AG09319 (cell line): ENCODE measurements at regions not wholly inside any gene's neighbourhood (a gene's known extent, or its start where the extent isn't known, plus 50 kb on each side); places are given as distances from the start of the nearest gene placed in this dataset.
"Not testable (repeated sequence)": the region's sequence is repeated elsewhere in the genome, so short reads cannot be mapped to it uniquely, and the experiment has no call there.

ENCODE experiments used
- DNase-seq: peaks from one replicate; pipeline ENCODE4 v3.0.0-alpha.2; 2010; ENCODE audit warnings: low read depth; ENCODE audit errors: extremely low read depth
- TF ChIP-seq, protein P1 (sequence below): IDR thresholded peaks from 2 replicates; pipeline ENCODE4 v1.5.1; 2011; ENCODE audit warnings: low read depth, mild to moderate bottlenecking, inconsistent platforms, low read length, moderate library complexity

DNA sequence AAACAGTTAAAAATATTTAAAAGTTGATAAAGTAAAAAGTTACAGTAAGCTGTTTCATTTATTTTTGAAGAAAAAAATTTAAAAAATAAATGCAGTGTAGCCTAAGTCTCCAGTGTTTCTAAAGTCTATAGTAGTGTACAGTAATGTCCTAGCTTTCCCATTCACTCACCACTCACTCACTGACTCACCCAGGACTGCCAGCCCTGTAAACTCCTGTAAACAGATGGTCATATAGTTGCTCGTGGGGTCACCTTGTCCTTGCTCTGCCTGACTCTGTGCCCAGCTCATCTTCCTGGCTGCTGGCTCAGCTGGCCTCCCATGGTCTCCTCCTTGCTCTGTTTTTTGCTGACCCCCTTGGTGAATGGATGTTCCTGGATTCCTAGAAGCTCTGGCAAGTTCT, 180.3 kb downstream of the VAPA start:
- no peak for DNase-seq
- TF ChIP-seq, protein P1, sequence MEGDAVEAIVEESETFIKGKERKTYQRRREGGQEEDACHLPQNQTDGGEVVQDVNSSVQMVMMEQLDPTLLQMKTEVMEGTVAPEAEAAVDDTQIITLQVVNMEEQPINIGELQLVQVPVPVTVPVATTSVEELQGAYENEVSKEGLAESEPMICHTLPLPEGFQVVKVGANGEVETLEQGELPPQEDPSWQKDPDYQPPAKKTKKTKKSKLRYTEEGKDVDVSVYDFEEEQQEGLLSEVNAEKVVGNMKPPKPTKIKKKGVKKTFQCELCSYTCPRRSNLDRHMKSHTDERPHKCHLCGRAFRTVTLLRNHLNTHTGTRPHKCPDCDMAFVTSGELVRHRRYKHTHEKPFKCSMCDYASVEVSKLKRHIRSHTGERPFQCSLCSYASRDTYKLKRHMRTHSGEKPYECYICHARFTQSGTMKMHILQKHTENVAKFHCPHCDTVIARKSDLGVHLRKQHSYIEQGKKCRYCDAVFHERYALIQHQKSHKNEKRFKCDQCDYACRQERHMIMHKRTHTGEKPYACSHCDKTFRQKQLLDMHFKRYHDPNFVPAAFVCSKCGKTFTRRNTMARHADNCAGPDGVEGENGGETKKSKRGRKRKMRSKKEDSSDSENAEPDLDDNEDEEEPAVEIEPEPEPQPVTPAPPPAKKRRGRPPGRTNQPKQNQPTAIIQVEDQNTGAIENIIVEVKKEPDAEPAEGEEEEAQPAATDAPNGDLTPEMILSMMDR: no peak

DNA sequence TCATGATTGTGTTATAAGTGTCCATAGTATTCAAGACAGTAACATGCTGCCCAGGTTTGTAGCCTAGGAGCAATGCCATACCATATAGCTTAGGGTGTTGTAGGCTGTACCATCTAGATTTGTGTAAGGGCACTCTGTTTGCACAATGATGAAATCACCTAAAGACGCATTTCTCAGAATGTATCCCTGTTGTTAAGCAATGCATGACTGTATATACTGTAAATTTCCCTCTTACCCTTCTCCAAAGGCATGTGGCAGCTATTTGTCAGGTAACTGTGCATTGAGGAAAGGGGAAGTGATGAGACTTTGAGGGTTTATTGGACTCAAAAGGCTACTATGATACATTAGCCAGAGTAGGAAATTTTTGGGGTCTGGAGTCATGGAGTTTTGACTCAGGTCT, 180.8 kb downstream of the VAPA start:
- TF ChIP-seq, protein P1: no peak
- DNase-seq: no peak

DNA sequence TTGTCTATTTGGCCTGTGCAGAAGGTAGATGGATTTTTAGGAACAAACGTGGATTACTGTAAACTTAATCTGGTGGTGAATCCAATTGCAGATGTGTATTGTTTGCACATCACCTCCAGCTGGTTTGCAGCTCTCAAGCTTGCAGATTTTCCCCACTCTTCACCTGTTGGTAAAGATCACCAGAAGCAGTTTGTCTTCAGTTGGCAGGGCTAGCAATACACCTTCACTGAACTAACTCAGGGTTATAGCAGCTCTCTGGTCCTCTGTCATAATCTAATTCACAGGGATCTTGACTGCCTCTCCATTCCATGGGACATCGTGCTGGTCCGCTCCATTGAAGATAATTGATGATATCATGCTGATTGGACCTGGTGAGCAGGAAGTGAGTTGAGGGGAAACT, 181.5 kb downstream of the VAPA start:
- no peak for DNase-seq
- TF ChIP-seq, protein P1: no peak

DNA sequence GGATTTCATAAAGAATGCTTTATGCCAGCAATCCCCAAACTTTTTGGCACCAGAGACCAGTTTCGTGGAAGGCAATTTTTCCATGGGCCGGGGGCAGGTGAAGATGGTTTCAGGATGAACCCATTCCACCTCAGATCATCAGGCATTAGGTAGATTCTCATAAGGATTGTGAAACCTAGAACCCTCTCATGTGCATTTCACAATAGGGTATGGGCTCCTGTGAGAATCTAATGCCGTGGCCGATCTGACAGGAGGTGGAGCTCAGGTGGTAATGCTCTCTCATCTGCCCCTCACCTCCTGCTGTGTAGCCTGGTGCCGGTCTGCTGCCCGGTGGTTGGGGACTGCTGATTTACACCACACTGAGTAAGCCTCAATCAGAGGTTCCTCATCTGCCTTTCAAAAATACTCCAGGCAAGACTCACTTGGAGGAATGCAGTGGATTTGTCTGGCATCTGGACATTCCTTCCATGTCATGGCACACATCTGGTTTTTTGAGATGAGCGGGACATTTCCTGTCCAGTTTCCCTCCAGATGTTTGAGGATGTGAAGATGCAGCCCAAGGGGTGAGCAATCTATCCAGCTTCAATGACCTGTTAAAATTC, 185.8 kb downstream of the VAPA start:
- no peak for DNase-seq
- TF ChIP-seq, protein P1: no peak

DNA sequence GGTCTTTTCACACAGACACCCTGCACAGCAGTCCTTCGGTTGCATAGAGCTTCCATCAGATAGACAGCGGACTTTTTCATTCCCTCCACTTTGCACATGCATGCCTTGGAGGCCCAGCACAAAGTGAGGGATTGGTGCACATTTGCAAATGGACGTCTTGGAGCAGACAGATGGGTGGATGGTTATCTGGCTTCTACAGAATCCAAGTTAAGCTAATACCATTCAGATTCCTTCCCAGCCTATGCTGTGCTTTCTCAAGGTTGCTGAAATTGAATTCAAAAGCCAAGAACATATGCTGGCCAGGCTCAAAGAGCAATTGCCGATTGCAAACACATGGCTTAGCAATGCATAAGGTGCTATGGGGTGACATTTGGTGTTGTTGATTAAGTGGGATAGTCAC, 186.4 kb downstream of the VAPA start:
- TF ChIP-seq, protein P1: no peak
- no peak for DNase-seq

DNA sequence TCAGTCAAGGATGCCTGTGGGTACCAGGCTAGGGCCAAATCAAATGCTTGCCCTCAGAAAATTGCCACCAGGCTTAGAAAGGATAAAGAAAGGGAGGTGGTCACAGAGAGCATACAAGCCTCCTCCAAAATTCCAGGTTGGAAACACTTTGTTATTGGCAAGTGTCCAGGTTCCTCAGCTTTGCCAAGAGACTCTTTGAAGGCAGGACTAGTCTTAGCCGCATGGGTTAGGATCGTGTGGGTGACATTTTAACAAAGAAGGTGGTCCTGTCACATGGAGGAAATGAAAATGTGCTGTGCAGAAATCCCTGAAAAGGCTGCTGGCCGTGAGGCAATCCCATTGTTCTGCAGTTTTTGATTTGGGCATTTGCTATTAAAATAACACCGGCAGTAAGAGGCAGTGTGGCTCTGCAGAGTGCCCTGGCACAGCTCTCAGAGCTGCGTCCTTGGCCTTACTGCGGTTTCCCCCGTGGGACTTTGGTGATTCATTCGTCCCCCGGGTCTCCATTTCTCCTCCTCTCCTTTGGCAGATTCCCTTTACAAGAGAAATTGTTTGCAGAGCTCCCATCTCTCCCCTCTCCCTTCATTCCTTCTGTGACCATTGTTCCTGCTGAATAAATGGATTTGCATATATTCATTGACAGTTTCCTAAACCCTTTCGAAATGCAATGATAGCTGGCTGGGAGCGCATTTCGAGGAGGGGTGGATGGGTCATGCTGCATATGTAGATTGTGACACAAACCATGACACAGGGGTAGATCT, 187.3 kb downstream of the VAPA start:
- DNase-seq: no peak
- TF ChIP-seq, protein P1: no peak

DNA sequence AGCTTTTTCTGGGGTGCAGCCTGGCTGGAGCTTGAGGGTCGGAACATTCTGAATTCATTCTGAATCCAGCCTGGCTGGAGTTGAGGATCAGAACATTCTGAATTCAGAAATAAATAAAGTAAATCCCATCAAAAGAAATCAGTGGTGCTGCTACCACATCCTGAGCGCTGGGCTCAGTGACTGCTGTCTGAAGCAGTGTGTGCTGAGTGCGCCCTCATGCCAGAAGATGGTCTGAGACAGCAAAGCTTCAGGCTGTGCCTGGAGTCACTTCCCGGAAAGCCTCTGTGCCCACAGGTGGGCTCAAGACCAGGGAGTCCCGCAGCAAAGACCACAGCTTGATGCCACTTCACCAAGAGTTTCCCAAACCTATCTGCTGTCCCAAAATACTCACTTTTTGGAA, 187.9 kb downstream of the VAPA start:
- TF ChIP-seq, protein P1: no peak
- DNase-seq: no peak

DNA sequence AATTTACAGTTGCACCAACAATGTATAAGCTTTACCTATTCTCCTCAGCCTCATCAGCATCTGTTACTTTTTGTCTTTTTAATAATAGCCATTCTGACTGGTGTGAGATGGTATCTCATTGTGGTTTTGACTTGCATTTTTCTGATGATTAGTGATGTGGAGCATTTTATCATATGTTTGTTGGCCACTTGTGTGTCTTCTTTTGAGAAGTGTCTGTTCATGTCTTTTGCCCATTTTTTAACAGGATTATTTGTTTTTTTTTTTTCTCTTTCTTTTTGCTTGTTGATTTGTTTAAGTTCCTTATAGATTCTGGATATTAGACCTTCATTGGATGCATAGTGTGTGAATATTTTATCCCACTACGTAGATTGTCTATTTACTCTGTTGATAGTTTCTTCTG, 191.3 kb downstream of the VAPA start:
- not testable (repeated sequence) for DNase-seq
